AG09309 (cell line): ENCODE measurements at regions not wholly inside any gene's neighbourhood (a gene's known extent, or its start where the extent isn't known, plus 50 kb on each side); places are given as distances from the start of the nearest gene placed in this dataset.

Experiments
- DNase-seq: peaks from one replicate; pipeline ENCODE4 v3.0.0-alpha.2; 2010; ENCODE audit warnings: low read depth
- H3K4me3 ChIP-seq: 2 replicates; pipeline ENCODE4 v1.5.1; 2011; ENCODE audit warnings: mild to moderate bottlenecking, low read depth, low read length, moderate library complexity; ENCODE audit not compliant: control insufficient read depth
- TF ChIP-seq, protein P1 (sequence below): IDR thresholded peaks from 2 replicates; pipeline ENCODE4 v1.5.1; 2011; ENCODE audit warnings: mild to moderate bottlenecking, low read depth, low read length, inconsistent platforms; ENCODE audit not compliant: insufficient read depth, control insufficient read depth; ENCODE audit errors: missing control alignments

GRCh38 chr6:150710236-150710635, 110.6 kb downstream of the PLEKHG1 start:
- H3K4me3 ChIP-seq, result no peak overlapping the region
- TF ChIP-seq, protein P1, sequence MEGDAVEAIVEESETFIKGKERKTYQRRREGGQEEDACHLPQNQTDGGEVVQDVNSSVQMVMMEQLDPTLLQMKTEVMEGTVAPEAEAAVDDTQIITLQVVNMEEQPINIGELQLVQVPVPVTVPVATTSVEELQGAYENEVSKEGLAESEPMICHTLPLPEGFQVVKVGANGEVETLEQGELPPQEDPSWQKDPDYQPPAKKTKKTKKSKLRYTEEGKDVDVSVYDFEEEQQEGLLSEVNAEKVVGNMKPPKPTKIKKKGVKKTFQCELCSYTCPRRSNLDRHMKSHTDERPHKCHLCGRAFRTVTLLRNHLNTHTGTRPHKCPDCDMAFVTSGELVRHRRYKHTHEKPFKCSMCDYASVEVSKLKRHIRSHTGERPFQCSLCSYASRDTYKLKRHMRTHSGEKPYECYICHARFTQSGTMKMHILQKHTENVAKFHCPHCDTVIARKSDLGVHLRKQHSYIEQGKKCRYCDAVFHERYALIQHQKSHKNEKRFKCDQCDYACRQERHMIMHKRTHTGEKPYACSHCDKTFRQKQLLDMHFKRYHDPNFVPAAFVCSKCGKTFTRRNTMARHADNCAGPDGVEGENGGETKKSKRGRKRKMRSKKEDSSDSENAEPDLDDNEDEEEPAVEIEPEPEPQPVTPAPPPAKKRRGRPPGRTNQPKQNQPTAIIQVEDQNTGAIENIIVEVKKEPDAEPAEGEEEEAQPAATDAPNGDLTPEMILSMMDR, result no peak
- DNase-seq, result no peak

GRCh38 chr6:150711061-150711460, 111.4 kb downstream of the PLEKHG1 start:
- TF ChIP-seq, protein P1, result no peak
- no peak for DNase-seq
- H3K4me3 ChIP-seq, result no peak overlapping the region

DNA sequence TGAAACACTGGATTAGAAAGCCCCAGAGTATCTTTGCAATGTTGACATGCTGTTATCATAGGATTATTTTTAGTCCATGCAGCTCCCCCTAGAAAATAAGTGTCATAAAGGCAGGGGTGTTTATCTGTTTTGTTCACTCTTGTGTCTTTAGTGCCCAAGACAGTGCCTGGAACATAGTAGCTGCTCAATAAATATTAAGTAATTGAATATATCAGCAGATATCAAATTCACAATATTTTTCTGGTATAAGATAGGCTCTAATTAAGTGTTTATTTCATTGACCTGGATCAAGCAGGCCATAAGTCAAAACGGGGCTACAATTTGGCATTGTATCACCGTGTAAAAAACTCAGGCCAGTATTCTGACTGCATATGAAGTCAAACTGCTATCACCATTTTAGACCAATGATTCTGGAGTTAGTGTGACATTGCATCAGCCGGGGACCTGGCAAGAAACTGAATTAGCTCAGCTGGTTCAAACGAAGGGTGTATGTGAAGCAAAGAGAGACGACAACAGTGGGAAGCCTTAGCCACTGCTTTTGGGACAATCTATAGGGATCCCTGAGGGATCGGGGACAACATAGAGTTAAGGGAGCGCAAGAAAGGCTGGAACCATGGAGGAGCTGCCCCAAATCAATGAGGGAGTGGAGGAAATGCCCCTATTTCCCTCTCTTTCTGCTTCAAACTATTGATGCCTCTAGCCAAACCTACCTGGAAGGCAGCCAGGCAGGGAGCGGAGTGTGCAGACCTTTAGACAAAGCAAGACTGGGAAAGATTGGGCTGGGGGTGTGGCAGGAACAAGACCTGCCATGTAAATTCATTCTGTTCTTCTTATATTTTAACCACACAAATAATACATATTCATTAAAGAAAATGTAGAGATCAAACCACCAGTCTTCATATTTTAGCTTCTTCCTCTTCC, 112.2 kb downstream of the PLEKHG1 start:
- no peak for DNase-seq
- TF ChIP-seq, protein P1, result no peak

GRCh38 chr6:150712505-150713252, 113.0 kb downstream of the PLEKHG1 start:
- no peak overlapping the region for H3K4me3 ChIP-seq
- TF ChIP-seq, protein P1, result no peak
- DNase-seq, result no peak

More for the DNA sequence above, 112.2 kb downstream of the PLEKHG1 start:
- H3K4me3 ChIP-seq, result no peak overlapping the region

- TF ChIP-seq, protein P1, result no peak
- DNase-seq, result no peak
These were observed 113.8 kb downstream of the PLEKHG1 start for GRCh38 chr6:150713487-150713886.

DNA sequence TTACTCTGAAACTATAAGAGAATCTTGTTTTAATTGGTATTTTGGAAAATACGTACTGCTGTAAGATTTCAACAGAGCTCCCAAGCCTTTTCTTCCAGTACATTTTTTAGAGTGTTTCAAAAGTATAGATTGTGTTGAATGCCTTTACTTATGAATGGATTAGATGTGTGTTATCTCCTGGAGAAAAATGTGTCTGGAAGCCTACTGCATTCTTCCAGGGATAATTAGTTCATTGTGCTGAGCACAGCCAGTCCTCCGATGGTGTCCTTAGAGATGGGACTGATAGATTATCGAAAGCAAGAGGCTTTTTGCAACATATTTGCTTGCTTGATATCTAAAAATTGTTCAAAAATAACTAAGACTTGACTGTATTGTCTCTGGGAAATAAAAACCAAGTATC, 114.2 kb downstream of the PLEKHG1 start:
- no peak for DNase-seq
- no peak overlapping the region for H3K4me3 ChIP-seq
- TF ChIP-seq, protein P1, result no peak

More at GRCh38 chr6:150713487-150713886, 113.8 kb downstream of the PLEKHG1 start:
- H3K4me3 ChIP-seq, result no peak overlapping the region
